ENCODE measurements at regions not wholly inside any gene's neighbourhood (a gene's known extent, or its start where the extent isn't known, plus 50 kb on each side); places are given as distances from the start of the nearest gene placed in this dataset.

GRCh38 chr13:37349916-37350315 lies 244.5 kb upstream of the CSNK1A1L start:
- TF ChIP-seq CTCF (IDR thresholded peaks at IDR 0.05; ENCODE audit: insufficient read depth, low read depth, low read length) = no peak
- no peak for DNase-seq (ENCODE audit: low read depth)
- H3K4me3 ChIP-seq (ENCODE audit: low read depth, low read length) = no peak overlapping the region

- no peak for TF ChIP-seq CTCF (IDR thresholded peaks at IDR 0.05; ENCODE audit: insufficient read depth, low read depth, low read length)
- no peak overlapping the region for H3K4me3 ChIP-seq (ENCODE audit: low read depth, low read length)
- DNase-seq (ENCODE audit: low read depth) = peak; percentile 60
Observed at GRCh38 chr13:37348916-37349643, 243.6 kb upstream of the CSNK1A1L start.

- no peak for TF ChIP-seq CTCF (IDR thresholded peaks at IDR 0.05; ENCODE audit: insufficient read depth, low read depth, low read length)
- DNase-seq (ENCODE audit: low read depth) = no peak
- H3K4me3 ChIP-seq (ENCODE audit: low read depth, low read length) = no peak overlapping the region
Observed at GRCh38 chr13:37345869-37346268, 240.4 kb upstream of the CSNK1A1L start.

GRCh38 chr13:37345391-37345790 lies 239.9 kb upstream of the CSNK1A1L start:
- H3K4me3 ChIP-seq (ENCODE audit: low read depth, low read length) = no peak overlapping the region
- no peak for TF ChIP-seq CTCF (IDR thresholded peaks at IDR 0.05; ENCODE audit: insufficient read depth, low read depth, low read length)
- no peak for DNase-seq (ENCODE audit: low read depth)

GRCh38 chr13:37344056-37344455 lies 238.6 kb upstream of the CSNK1A1L start:
- H3K4me3 ChIP-seq (ENCODE audit: low read depth, low read length) = no peak overlapping the region
- no peak for DNase-seq (ENCODE audit: low read depth)
- no peak for TF ChIP-seq CTCF (IDR thresholded peaks at IDR 0.05; ENCODE audit: insufficient read depth, low read depth, low read length)

- no peak overlapping the region for H3K4me3 ChIP-seq (ENCODE audit: low read depth, low read length)
- no peak for TF ChIP-seq CTCF (IDR thresholded peaks at IDR 0.05; ENCODE audit: insufficient read depth, low read depth, low read length)
- no peak for DNase-seq (ENCODE audit: low read depth)
Observed at GRCh38 chr13:37342205-37342604, 236.7 kb upstream of the CSNK1A1L start.
